Stimulated activated CD8-positive, alpha-beta memory T cell treated with anti-CD3 and anti-CD28 coated beads, Interleukin-2, amount 100 ng/mL, for 1 hour (primary cell): ENCODE measurements at regions not wholly inside any gene's neighbourhood (a gene's known extent, or its start where the extent isn't known, plus 50 kb on each side); places are given as distances from the start of the nearest gene placed in this dataset.
"Not testable (repeated sequence)": the region's sequence is repeated elsewhere in the genome, so short reads cannot be mapped to it uniquely, and the experiment has no call there.

Experiments used
- DNase-seq, 2 donors: peaks; one replicate each; pipeline ENCODE4 v3.0.0-alpha.2; 2020; ENCODE audit warnings: low read depth in 2 of 2

DNA sequence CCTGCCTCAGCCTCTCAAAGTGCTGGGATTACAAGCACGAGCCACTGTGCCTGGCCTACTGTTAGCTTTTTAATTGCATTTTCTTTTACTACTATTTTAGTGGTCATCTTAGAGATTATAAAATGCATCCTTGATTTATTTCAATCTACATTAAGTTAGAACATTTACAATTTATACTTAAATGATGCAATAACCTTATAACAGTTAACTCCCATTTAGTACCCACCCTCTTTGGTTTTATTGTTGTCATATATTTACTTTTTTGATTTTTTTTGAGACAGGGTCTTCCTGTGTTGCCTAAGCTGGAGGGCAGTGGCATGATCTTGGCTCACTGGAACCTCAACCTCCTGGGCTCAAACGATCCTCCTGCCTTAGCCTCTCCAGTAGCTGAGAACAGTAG lies 77.3 kb downstream of the PPCDC start:
- DNase-seq: no peak

DNA sequence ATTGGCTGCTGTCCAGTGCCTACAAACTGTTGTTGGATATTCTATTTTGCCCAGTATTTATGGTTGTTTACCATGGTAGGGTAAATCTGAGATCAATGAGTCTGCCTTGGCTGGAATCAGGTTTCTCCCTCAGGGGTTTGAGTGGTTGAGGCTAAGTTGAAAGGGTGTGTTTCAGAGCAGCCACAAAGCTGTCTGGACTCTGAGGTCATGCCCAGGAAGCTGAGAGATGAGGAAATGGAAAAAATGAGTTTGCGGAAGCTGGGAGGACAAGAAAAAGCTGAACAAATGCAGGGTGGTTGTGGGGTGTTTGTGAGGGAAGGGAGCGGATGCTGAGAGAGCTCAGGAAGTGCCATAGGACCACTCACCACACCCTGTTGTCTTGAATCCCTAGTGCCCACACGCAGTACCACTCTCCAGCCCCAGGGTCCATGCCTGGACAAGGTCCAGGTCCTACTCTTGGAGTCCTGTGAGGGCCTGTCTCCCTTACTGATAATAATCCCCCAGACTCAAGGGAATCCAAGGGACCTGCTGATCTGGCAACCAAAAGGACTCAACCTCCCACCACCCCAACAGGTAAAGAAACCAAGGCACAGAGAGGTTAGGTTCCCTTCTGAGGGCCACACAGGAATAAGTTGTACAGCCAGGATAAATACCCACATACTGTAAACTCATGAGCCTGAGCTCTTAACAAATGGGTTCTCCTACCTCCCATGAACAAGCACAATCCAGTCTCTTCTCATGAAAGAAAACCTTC lies 81.6 kb downstream of the PPCDC start:
- no peak for DNase-seq

DNA sequence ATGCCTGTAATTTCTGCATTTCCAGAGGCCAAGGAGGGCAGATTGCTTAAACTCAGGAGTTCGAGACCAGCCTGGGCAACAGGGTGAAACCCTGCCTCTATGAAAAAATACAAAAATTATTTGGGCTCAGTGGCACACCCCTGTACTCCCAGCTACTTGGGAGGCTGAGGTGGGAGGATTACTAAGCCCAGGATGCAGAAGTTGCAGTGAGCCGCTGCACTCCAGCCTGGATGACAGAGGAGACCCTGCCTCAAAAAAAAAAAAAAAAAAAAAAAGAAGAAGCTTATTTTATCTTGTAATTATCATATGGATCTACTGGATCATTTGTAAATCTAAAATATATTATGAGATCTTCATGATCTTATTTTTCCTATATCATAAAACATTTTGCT lies 84.1 kb downstream of the PPCDC start:
- DNase-seq: no peak

DNA sequence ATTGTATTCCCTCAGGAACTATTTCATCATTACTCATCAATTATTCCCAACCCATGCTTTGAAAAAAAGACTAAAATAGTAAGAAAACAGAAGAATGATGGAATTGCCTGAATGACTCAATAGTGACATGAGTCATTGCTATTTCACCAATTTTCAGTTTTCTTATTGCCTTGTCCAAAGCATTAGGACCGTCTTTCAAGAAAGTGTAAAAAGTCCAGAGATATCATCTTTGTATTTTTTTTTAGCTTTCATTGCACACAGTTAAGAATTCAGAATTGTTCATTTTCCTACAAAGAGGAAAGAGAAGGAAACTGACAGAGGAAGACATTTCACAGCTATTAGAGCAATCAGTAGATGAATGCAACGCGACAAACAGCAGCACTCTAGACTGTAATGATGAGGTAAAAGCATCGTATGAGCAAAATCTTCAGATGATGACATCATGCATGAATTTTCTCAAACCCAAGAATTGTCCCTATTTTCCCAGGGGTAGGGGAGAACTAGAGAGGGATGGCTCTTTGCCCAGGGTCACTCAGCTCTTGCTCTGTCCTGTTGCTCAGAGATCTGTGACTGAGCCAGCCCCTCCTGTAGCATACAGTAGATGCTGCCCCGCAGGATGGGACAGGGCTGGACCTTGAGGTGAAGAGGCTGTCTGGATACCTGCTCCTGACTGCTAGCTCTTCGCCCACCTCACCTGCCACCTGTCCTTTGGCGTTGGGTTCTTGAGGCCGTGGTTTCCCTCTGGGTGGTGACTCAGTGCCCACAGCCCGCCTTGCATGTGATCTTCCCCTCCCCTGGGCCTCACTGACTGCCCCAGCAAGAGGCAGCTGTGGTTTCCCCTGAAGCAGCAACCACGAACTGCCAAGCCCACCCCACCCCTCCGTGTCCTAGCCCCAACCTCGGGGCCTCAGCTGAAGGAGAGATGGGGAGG lies 84.8 kb downstream of the PPCDC start:
- peak; percentile 26 to 38 for DNase-seq

DNA sequence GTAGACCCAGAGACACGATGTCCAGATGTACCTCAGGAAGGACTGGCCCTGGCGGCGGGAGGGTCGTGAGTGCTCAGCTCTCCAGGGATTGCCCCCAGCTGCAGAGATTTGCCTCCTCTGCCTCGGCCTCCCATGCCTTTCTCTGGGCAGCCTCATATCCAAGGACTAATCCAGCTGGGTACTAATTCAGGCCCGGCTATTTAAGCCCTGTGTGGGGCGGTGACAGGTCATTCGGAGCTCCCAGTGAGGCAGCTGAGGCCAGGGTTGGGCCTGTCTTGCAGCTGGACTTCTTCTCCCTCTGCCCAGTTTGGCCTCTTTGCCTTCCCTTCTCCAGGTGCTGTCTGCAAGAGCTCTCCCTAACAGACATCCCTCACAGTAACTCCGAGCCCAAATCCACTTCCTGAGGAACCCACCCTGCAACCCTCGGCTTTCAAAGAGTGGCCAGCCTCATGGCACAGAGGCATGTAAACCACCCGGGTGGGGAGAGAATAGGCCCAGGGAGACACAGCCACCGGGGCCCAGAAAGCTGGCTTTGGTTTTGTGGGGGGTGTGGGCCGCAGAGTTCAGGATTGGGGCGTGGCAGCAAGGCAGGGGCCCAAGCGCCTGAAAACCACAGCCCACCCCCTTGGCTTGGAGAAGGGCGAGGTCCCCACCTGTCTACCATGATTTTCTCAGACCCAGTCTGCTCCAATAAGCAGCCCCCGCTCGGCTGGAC lies 85.8 kb downstream of the PPCDC start:
- no peak for DNase-seq

DNA sequence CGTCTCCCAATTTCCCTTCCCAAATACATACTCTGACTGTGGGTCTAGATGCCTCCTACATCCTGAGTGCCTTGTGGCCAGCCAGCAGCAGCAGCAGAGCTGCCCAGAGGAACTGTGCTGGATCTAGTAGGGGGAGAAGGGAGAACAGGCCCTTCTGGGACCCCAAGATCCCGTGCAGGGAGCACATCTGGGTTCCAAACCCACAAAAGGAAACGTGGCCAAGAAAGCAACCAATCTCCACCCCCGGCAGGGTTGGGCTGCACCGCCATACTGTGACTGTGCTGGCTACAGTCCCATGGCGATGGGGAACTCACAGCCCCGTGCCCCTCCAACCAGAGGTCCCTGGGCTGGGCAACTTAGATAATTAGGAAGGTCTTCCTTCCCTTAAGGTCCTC lies 86.3 kb downstream of the PPCDC start:
- DNase-seq: no peak

DNA sequence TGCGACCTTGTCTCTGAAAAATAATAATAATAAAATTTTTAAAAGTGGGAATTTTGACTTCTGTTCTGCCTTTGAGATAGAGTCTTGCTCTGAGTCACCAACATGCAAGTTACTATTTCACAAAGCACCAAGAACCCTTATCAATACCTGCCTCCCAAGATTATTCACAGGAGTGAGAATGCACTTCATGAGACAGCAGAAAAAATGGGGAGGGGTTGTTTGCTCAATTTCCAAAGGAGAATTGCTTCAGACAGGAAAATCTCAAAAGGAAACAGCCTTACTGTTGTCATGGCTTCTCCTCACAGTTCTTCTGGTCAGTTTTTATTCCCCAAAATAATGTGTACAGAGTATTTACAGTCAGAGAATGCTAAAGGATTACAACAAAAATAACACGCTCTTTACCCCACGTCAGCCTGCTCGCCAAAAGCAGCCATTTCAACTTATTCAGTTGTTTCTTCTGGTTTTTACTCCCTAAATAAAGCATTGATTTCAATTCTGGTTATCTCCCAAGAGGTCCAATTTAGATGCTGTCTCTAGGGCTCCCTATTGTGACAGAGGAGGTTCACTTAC lies 89.0 kb downstream of the PPCDC start:
- no peak for DNase-seq

DNA sequence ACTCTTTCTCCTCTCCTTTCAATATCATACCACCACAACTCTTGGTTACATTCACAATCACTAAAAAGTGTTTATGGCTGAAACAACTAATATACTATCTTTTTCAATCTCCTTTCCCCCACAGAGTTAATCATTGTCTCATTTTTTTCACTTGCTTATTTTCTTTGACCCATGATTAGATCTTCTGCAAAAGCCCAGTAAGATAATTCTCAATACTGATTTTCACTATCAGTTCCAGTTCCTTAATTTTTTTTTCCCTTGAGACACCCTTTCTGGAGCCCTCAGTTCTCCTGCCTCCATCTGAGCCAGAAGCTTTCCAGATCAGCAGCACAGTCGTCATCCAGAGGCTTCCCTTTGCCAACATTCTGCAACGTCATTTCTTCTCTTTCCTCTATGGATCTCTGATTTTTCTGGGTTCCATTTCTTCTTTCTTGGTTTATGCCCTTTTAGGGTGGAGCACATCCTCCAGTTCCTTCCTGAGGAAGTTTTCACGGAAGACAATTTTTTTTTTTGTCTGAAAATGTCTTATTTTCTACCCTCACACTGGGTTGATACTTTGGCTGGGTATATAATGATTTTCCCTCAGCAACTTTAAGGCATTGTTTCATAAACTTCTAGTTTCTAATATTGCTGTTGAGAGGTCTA lies 88.7 kb upstream of the C15orf39 start:
- DNase-seq: no peak

DNA sequence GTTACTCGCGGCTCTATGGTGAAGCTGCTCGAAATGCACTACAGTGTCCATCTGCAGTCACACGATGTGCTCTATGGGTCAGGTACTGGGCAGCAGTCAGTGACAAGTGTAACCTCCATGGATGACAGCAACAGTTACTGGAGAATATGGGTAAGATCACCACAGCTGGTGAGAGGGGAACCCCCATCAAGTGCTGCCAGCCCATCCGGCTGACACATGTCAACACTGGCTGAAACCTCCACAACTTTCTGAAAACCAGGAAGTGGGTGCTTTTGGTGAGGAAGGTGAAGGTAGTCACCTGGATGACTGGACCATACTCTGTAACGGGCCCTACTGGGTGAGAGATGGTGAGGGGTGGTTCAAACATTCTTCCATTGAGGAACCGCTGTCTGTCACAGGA lies 87.4 kb upstream of the C15orf39 start:
- no peak for DNase-seq

DNA sequence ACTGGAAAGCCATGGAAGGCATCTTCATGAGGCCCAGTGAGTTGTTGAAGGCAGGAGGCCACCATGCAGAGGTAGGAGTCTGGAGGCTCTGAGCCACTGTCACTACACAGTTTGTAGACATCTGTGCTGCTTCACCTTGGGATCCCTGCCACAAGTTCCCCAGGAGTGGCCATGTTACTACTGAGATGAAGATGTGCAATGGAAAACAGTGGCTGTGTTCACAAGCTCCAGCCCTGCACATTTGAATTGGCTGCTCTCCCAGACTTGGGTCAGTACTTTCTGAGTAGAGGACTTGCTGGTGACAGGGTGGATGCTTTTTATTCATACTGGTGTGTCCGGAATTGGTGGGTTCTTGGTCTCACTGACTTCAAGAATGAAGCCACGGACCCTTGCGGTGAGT lies 86.9 kb upstream of the C15orf39 start:
- DNase-seq: no peak

DNA sequence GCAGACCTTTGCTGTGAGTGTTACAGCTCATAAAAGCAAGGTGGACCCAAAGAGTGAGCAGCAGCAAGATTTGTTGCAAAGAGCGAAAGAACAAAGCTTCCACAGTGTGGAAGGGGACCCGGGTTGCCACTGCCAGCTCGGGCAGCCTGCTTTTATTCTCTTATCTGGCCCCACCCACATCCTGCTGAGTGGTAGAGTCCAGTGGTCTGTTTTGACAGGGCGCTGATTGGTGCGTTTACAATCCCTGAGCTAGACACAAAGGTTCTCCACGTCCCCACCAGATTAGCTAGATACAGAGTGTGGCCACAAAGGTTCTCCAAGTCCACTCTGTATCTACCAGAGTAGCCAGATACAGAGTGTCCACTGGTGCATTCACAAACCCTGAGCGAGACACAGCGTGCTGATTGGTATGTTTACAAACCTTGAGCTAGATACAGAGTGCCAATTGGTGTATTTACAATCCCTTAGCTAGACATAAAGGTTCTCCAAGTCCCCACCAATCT lies 86.2 kb upstream of the C15orf39 start:
- not testable (repeated sequence) for DNase-seq

DNA sequence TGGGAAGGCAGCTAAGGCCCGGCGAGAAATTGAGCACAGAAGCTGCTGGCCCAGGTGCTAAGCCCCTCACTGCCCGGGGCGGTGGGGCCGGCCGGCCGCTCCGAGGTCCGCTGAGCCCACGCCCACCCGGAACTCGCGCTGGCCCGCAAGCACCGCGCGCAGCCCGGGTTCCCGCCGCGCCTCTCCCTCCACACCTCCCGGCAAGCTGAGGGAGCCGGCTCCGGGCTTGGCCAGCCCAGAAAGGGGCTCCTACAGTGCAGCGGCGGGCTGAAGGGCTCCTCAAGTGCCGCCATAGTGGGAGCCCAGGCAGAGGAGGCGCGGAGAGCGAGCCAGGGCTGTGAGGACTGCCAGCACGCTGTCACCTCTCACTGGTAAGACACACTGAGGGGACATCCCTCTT lies 85.5 kb upstream of the C15orf39 start:
- not testable (repeated sequence) for DNase-seq

DNA sequence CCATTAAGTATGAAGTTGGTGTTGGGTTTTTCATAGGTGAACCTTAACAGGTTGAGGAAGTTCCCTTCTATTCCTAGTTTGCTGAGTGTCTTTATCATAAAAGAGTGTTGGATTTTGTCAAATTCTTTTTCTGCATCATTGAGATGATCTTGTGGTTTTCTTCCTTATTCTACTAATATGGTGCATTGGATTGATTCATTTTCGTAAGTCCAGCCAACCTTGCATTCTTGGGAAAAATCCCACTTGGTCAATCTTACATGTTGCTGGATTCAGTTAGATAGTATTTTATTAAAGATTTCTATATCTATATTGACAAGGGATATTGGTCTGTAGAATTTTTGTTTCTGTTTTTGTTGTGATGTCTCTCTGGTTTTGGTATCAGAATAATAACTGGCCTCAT lies 83.7 kb upstream of the C15orf39 start:
- no peak for DNase-seq

DNA sequence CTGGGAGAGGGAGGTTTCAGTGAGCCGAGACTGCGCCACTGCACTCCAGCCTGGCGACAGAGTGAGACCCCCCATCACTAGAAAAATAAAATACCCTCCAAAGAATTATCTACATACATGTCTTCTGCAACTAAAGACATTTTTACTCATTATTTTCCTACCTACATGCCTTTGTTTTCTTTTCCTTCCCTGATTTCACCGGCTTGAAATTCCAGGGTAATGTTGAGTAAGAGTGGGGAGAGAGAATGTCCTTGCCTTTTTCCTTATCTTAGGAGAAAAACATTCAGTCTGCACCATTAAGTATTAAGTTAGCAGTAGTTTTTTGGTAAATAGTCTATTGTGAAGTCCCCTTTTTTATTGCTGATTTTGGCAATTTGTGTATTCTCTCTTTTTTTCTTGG lies 82.4 kb upstream of the C15orf39 start:
- not testable (repeated sequence) for DNase-seq

DNA sequence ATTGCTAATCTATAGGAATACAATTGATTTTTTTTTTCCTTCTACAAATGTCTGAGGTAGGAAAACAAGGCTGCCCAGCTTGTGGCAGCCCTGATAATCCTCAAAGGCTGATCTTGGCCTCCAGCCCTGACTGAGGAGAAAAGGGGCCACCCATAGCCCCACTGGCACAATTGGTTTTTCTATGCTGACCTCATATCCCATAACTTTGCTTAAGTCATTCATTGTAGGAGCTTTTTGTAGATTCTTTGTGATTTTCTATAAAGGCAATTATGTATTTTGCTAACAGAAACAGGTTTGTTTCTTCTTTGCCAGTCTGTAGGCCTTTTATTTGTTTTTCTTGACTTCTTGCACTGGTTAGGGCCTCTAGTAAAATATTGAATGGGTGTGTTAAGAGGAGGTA lies 80.2 kb upstream of the C15orf39 start:
- DNase-seq: no peak

DNA sequence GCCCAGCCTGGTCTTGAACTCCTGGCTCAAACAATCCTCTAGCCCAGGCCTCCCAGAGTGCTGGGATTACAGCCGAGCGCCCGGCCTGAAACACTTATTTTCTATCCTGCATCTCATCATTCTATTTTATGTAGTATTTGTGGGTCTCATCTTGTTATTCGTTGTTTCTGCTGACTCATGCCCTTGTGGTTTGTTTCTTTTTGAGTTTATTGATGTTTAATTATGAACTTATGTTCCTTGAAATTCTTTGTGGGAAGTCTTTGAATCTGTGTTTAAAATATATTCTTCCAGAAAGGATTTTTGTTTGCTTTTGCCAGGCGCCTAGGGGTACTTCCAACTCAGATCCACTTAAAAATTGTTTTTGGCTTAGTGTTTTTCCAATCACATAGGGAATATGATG lies 78.3 kb upstream of the C15orf39 start:
- no peak for DNase-seq

DNA sequence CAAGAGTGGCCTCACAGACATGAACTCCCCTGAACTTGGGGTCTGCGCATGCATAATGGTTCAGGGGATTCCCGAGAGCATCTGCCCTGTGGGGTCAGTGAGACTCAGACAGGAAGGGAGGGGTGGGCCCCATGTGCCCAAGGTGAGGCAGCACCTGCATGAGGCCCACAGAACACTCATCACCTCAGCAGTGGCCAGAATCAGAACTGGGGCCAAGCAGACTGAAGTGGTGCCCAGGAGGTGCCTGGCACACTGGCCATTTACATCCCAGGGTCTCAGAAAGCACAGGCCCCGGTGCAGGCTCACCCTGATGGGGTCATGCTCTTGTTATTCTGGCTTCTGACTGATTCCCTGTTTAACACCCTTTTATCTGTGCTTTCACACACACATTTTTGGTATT lies 77.4 kb upstream of the C15orf39 start:
- not testable (repeated sequence) for DNase-seq

DNA sequence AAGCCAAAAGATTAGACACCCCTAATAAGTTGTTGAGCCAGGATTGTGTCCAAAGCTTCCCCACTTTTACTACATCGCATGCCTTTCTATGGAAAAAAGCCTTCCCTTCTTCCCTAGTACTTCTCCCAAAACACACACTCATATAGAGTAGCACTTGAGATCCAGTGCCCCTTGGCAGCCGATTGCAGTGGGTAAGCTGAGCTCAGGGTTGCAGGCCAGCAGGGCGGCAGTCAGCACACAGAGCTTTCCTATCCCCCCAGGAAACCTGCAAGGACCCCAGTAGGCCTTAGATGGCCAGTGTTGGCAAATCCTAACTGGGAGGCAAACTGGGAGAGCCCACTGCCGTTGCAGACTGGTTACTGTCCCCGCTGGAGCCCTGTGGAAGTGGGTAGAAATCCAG lies 75.7 kb upstream of the C15orf39 start:
- DNase-seq: no peak

DNA sequence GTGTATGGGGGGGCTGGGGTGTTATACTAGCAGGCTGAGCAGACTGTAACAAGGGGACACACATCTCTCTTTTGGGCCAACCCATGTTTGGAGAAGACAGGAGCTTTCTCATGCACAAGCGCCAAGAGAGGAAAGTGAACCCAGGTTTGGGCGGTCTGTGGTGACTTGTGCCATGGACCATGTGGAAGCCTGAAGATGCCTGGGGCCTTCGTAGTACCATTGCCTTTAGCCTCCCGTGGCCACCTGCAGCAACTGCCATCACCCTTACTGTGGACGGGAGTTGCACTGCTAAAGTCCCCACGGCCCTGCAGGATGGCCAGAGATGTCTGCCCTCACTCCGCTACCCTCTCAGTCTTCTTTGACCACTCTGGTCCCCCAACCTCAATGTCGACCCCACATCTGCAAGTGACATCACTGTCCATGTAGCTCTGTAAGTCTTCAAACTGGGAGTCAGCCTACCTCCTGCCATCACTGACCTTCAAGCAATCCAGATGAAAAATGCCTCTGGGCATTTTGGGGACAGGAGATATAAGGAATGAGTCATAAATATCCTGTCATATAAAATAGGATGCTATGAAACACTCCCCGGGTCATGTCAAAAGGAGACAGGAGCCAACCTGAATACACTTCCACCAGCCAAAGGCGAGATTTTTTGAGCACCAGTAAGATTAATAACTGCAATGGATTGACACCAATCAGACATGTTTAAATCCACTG lies 74.7 kb upstream of the C15orf39 start:
- DNase-seq: no peak

DNA sequence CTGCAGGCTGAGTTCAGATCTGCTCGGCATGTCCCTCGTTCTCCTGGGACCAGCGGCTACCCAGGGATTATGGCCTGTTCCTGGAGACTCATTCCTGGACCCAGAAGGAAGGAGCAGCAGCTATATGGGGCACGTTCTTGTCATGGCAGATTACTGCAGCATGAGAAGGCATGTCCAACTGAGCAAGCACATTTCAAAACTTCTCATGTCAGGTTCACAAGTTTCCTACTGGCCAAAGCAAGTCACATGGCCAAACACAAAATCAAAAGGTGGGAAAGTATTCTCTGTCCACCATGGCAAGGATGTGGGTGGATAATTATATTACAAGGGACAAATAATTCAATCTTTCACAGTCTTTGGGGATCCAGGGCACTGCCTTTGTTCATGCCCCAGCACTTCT lies 71.9 kb upstream of the C15orf39 start:
- DNase-seq: no peak

DNA sequence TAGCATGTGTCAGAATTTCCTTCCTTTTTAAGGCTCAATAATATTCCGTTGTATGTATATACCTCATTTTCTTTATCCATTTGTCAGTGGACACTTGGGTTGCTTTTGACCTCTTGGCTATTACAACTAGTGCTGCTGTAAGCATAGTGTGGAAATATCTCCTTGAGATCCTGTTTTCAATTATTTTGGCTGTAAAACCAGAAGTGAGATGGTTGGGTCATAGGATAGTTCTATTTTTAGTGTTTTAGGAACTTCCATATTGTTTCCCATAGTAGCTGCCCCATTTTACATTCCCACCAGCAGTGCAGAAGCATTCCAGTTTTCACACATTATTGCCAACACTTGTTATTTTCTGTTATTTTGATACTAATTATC lies 70.4 kb upstream of the C15orf39 start:
- no peak for DNase-seq
